ENCODE measurements at regions not wholly inside any gene's neighbourhood (a gene's known extent, or its start where the extent isn't known, plus 50 kb on each side); places are given as distances from the start of the nearest gene placed in this dataset.

- TF ChIP-seq RAD21 (IDR thresholded peaks at IDR 0.05; ENCODE audit: low read depth) (peak; percentile 43; the same call in 1 of the 2 replicates), MAX (IDR thresholded peaks at IDR 0.05) (peak; percentile 48; the same call in 1 of the 2 replicates)
These were observed 128.9 kb upstream of the HMX1 start for GRCh38 chr4:9000505-9001001.

- peak; percentile 50 for TF ChIP-seq USF1 (IDR thresholded peaks at IDR 0.05)
These were observed 119.8 kb upstream of the HMX1 start for GRCh38 chr4:8991449-8991848.

- TF ChIP-seq RAD21 (IDR thresholded peaks at IDR 0.05; ENCODE audit: low read depth), result peak; percentile 59
These were observed 89.7 kb upstream of the HMX1 start for GRCh38 chr4:8961343-8961742.

- TF ChIP-seq TAF1 (IDR thresholded peaks at IDR 0.05; ENCODE audit: low read depth) (no peak), RAD21 (IDR thresholded peaks at IDR 0.05; ENCODE audit: low read depth) (peak; percentile 27; the same call in 1 of the 2 replicates)
These were observed 69.3 kb upstream of the HMX1 start for GRCh38 chr4:8940792-8941491.

GRCh38 chr4:8939840-8940742 is 68.5 kb upstream of the HMX1 start:
- no peak for TF ChIP-seq EGR1 (IDR thresholded peaks at IDR 0.05)
- TF ChIP-seq MAX (IDR thresholded peaks at IDR 0.05), result no peak
- TF ChIP-seq REST (IDR thresholded peaks at IDR 0.05; ENCODE audit: low read depth), result no peak
- TF ChIP-seq FOXM1 (IDR thresholded peaks at IDR 0.05; ENCODE audit: borderline replicate concordance, low read depth), result no peak
- TF ChIP-seq RAD21 (IDR thresholded peaks at IDR 0.05; ENCODE audit: low read depth), result no peak
- no peak for TF ChIP-seq NFIC (IDR thresholded peaks at IDR 0.05)
- TF ChIP-seq USF1 (IDR thresholded peaks at IDR 0.05), result no peak

- TF ChIP-seq MAX (IDR thresholded peaks at IDR 0.05) (no peak), REST (IDR thresholded peaks at IDR 0.05; ENCODE audit: low read depth) (no peak)
These were observed 67.7 kb upstream of the HMX1 start for GRCh38 chr4:8939160-8939839.

- TF ChIP-seq CREB1 (IDR thresholded peaks at IDR 0.05; ENCODE audit: low read depth) (no peak), EP300 (IDR thresholded peaks at IDR 0.05; ENCODE audit: borderline replicate concordance) (no peak), TAF1 (IDR thresholded peaks at IDR 0.05; ENCODE audit: low read depth) (no peak), EGR1 (IDR thresholded peaks at IDR 0.05) (no peak)
These were observed 67.0 kb upstream of the HMX1 start for GRCh38 chr4:8938623-8939022.

Measured in Ishikawa (cell line).